WTC11 (cell line): ENCODE measurements at regions not wholly inside any gene's neighbourhood (a gene's known extent, or its start where the extent isn't known, plus 50 kb on each side); places are given as distances from the start of the nearest gene placed in this dataset.

Experiments used
- CTCF ChIP-seq: fragments of 200-600 bp; IDR thresholded peaks from 2 replicates; pipeline ENCODE4 v1.8.0; 2022; ENCODE audit warnings: antibody characterized with exemption
- USF1 ChIP-seq: sonication (generic); formaldehyde crosslinking; IDR thresholded peaks from 2 replicates; pipeline ENCODE4 v1.8.0; 2022; ENCODE audit warnings: mild to moderate bottlenecking, missing genetic modification reagents
- TF ChIP-seq, protein P1 (sequence below): sonication (generic); formaldehyde crosslinking; IDR thresholded peaks from 2 replicates; pipeline ENCODE4 v1.8.1; 2023; ENCODE audit warnings: mild to moderate bottlenecking, missing genetic modification reagents, moderate library complexity
- TF ChIP-seq, protein P2 (sequence below): sonication (generic); formaldehyde crosslinking; IDR thresholded peaks from 2 replicates; pipeline ENCODE4 v1.8.1; 2022; ENCODE audit warnings: missing genetic modification reagents, borderline replicate concordance

DNA sequence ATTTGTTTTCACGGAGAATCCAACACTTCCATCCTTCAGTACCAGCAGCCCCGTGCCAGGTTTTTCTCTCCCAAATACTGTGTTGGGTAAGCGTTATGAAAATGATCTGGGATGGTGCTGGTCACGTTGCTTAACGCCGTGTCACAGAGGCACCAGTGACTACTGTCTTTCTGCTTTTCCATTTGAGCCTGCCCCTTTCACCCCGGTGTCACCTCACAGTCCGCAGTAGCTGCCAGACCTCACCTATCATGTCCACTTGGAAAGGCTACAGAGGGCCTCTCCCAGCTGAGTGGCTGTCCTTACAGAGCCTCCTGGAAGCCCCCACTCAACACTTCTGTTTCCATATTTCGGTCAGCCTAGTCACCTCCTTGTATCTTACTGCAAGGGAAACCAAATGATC, 176.5 kb upstream of the ARID1B start:
- no peak for TF ChIP-seq CTCF
- TF ChIP-seq, protein P1, sequence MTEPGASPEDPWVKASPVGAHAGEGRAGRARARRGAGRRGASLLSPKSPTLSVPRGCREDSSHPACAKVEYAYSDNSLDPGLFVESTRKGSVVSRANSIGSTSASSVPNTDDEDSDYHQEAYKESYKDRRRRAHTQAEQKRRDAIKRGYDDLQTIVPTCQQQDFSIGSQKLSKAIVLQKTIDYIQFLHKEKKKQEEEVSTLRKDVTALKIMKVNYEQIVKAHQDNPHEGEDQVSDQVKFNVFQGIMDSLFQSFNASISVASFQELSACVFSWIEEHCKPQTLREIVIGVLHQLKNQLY (CRISPR knock-in tag): no peak
- TF ChIP-seq, protein P2, sequence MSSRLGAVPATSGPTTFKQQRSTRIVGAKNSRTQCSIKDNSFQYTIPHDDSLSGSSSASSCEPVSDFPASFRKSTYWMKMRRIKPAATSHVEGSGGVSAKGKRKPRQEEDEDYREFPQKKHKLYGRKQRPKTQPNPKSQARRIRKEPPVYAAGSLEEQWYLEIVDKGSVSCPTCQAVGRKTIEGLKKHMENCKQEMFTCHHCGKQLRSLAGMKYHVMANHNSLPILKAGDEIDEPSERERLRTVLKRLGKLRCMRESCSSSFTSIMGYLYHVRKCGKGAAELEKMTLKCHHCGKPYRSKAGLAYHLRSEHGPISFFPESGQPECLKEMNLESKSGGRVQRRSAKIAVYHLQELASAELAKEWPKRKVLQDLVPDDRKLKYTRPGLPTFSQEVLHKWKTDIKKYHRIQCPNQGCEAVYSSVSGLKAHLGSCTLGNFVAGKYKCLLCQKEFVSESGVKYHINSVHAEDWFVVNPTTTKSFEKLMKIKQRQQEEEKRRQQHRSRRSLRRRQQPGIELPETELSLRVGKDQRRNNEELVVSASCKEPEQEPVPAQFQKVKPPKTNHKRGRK: no peak
- no peak for TF ChIP-seq USF1 (CRISPR knock-in tag)
